Ovary (tissue), 3 donors: ENCODE measurements at regions not wholly inside any gene's neighbourhood (a gene's known extent, or its start where the extent isn't known, plus 50 kb on each side); places are given as distances from the start of the nearest gene placed in this dataset.

Source experiments
- CTCF ChIP-seq, 3 donors: fragments of 450-650 bp in 2 of 3; fragments of 200-600 bp in 1 of 3; IDR thresholded peaks; one replicate each; pipeline versions ENCODE4 v1.5.1 to v1.8.0; 2016 to 2022; ENCODE audit warnings: antibody characterized with exemption in 3 of 3, mild to moderate bottlenecking in 1 of 3
- POLR2A ChIP-seq: fragments of 450-650 bp; IDR thresholded peaks from one replicate; pipeline ENCODE4 v1.6.1; 2017; ENCODE audit warnings: antibody characterized with exemption, mild to moderate bottlenecking, moderate library complexity
- donor health status: DM: no; HTN: no; CAD: no.

- no peak for TF ChIP-seq POLR2A
- TF ChIP-seq CTCF (IDR thresholded peaks at IDR 0.05): no peak
Measured at GRCh38 chr16:86427433-86427851, 82.9 kb upstream of the FOXF1 start.
